Skeletal muscle cell (primary cell): ENCODE measurements at regions not wholly inside any gene's neighbourhood (a gene's known extent, or its start where the extent isn't known, plus 50 kb on each side); places are given as distances from the start of the nearest gene placed in this dataset.
"Not testable (repeated sequence)": the region's sequence is repeated elsewhere in the genome, so short reads cannot be mapped to it uniquely, and the experiment has no call there.

ENCODE experiments used
- DNase-seq: peaks from one replicate; pipeline ENCODE4 v3.0.0-alpha.2; 2010; ENCODE audit warnings: low read depth
- H3K4me3 ChIP-seq: 2 replicates; pipeline ENCODE4 v1.5.1; 2011; ENCODE audit warnings: low read depth, mild to moderate bottlenecking, control low read depth, low read length, moderate library complexity

DNA sequence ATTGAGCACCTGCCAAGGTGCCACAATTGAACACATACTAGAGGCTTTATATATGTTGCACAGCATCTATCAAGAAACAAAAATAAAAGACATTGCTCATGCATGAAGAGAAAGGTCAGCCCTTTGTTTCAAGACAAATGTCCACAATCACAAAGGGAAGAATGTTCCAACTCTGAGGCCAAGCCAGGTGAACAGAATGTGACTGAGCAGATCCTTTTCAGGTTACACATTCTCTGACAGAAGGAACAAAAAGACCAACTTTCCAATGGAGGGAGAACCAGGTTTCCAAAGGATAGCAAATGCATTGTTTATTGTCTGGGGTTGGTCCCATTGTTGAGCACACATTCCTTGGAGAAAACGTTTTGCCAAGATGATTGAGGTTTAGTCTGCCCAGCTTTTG, 50.2 kb upstream of the FAM174B start:
- no peak overlapping the region for H3K4me3 ChIP-seq
- no peak for DNase-seq

DNA sequence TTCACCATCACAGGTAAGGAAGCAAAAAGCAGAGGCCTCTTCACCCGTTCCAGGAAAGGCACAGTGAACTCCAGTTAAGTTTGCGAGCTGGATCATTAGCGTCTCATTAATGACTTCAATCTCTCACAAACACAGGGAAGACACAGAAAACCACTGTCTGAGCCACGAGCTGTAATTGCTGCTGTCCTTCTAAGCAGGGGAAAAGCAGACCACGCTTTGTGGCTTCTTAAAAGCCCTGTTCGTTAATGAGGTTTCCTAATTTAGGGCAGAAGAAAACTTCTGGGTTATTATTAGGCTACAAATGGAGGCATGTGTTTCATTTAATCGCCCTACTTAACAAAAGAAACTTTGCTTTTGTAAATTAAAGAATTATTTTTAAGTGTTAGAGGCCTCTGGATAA, 50.6 kb upstream of the FAM174B start:
- no peak overlapping the region for H3K4me3 ChIP-seq
- no peak for DNase-seq

DNA sequence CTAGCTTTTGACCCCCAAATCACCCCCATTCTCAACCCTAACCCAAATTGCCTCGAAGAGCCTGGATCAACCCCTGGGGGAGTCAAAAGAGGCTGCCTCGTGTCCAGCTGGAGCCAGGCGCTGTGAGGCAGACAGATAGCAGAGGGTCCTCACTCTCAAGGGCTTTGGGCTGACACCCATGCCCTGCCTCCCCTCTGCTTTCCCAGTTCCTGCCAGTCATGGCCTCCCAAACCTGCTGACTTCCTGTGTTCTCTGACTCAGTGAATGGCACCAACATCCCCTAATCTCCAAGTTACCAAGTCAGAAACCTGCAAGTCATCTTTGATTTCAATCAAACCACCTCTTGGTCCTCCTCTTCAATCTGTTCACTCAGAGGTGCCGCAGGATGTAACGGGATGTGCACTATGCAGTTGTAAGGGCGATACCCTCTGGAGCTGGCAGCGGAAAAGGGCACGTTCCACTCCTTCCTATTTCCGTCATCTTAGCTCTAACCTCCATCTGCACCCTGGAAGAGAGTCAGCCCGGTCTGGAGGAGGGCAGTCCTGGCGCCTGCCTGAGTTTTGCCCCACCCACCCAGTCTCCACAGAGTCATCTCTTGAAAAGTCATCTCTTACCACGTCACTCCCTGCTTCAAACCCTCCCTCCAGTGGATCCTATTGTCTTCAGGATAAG, 52.4 kb upstream of the FAM174B start:
- no peak for DNase-seq
- no peak overlapping the region for H3K4me3 ChIP-seq

DNA sequence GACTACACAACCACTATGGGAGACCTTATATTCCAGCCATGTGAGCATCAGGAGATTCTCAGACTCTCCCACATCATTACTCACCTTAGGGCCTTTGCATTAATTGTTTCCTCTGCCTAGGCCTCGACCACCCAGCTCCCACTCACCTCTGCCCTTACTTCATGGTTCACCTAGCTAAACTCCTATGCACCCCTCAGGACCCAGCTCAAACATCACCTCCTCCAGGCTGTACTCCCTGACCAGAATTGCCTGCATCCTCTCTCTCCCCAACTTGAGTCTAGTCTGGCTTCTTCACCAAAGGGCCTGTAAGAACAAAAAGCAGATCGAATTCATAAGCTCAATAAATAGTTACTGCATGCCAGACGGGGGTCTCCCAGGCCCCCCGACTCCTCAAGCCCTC, 53.1 kb upstream of the FAM174B start:
- no peak for DNase-seq
- H3K4me3 ChIP-seq: no peak overlapping the region

GRCh38 chr15:92709110-92709790, 53.7 kb upstream of the FAM174B start:
- no peak for DNase-seq
- H3K4me3 ChIP-seq: no peak overlapping the region

DNA sequence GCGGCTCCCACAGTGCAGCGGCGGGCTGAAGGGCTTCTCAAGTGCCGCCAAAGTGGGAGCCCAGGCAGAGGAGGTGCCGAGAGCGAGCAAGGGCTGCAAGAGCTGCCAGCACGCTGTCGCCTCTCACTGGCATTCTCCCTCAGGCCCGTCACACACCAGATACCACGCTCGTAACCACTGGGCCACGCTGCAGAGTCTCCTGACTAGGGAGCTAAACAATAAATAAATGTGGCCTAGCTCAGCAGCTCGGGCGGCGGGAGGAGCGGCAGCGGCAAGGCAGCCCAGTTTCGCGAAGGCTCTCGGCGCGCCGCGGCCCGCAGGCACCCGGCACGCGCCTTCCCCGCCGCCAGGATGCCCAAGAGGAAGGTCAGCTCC, 55.9 kb upstream of the FAM174B start:
- no peak overlapping the region for H3K4me3 ChIP-seq
- DNase-seq: no peak

GRCh38 chr15:92714077-92714476, 58.5 kb upstream of the FAM174B start:
- H3K4me3 ChIP-seq: peak overlapping the region; percentile 54
- no peak for DNase-seq

DNA sequence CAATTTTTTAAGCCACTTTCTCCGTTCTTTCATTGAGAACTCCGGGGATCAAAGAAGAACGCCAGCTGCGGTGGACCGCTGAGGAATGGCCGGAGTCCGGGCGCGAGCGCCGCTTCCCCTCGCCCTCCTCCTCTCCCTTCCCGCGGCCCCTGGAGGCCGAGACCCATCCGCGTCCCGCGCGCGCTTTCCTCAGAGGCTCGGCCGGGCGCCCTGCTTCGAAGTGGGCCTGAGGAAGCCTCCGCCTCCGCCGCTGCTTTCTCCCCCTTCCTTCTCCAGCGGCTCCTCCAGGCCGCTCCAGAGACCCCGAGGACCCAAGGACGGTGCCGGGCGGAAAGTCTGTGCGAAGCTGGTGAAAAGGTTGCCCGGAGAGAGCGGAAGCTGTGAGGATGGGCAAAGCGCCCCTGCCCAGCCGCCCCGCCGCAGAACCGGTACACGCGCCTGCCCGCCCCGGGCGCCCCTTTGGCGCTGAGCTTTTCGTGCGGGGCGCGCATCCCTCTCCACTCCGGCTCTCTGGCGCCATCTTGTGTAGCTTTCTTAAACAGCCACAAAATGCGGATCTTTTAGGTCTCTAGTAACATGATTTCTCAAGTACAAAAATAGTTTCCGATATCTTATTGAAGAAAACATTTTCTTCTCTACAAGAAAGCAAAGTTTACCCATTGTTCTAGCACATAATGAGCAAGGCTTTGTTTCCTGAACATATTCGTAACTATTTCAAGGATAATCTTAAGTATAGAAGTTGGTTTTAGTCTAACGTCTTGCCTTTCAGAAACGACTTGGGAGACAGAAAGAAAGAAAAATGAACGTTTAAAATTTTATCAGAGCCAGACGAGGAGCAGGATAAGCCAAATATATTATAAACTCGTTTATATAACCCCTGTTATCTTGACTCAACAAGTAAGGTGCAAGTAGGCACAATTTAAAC, 59.2 kb upstream of the FAM174B start:
- no peak for DNase-seq
- peak overlapping the region; percentile 54 for H3K4me3 ChIP-seq

DNA sequence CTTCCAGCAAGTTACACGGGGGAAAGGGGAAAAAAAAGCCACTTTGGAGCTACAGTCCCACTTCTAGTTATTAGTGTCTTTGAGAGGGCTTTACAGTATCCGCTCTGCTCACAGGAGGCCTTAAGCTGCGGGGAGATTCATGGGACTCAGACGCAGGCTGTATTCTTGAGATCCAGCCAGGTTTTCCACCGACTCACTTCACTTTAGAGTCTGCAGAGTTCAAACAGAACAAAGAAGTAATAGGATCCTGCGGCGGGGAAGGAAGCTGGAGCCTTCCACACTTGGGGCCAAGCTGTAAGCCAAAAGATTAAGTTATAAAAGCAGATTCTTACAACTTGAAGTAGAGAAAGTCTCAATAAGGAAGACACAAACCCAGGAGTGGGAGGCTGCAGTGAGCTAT, 60.2 kb upstream of the FAM174B start:
- DNase-seq: peak; percentile 36
- H3K4me3 ChIP-seq: no peak overlapping the region

GRCh38 chr15:92719021-92719420, 63.4 kb upstream of the FAM174B start:
- no peak for DNase-seq

DNA sequence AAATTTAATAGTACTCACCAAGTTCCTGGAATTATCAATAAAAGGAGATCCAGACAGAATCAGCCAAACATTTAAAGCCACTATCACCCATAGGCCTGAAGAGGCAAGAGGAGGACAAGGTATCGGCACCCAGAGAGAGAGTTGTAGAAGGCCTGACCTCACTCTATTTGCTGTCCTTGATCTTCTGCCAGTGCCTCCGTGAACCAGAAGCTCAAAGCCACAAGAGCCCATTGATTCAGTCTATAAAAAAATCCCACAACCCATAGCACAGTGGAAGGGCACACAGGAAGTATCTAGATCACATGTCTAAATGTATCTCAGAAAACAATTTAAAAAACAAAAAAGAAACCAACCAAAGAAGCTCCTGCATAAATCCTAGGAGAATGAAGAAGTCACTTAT, 68.6 kb upstream of the FAM174B start:
- H3K4me3 ChIP-seq: no peak overlapping the region
- DNase-seq: no peak

More at GRCh38 chr15:92719021-92719420, 63.4 kb upstream of the FAM174B start:
- no peak overlapping the region for H3K4me3 ChIP-seq

DNA sequence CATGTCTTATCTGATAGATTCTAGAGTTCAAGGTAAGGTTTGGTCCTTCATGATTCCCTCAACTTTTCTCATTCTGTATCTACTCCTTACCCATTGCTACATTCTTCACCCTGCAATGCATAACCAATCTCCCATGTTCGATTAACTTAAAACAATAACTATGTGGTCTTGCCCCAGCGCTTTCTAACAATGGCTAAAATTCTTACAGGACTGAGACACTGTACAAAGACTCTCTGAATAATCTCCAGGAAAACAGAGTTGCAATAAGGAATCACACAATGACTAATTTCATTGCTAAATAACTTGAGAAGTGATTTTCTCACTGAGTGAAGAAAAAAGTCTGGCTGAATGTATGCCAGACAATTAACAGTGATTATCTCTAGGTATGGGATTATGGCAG, 69.6 kb upstream of the FAM174B start:
- DNase-seq: no peak

DNA sequence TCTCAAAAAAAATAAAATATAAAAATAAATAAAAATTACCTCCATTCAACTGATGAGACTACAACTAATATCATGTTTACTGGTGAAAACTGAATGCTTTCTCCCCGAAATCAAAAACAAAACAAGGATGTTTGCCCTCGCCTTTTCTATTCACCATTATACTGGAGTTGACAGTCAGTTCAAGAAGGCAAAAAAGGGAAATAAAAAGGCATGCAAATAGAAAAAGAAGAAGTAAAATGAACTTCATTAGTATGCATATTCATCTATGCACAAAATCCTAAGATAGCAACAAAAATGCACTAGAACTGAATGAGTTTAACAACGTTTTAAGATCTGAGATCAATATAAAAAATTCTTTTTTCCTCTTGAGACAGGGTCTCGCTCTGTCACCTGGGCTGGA, 72.7 kb upstream of the FAM174B start:
- no peak overlapping the region for H3K4me3 ChIP-seq
- DNase-seq: no peak

More for the DNA sequence above, 69.6 kb upstream of the FAM174B start:
- H3K4me3 ChIP-seq: no peak overlapping the region

GRCh38 chr15:92733090-92733933, 77.7 kb upstream of the FAM174B start:
- DNase-seq: no peak
- peak overlapping the region; percentile 38 for H3K4me3 ChIP-seq

DNA sequence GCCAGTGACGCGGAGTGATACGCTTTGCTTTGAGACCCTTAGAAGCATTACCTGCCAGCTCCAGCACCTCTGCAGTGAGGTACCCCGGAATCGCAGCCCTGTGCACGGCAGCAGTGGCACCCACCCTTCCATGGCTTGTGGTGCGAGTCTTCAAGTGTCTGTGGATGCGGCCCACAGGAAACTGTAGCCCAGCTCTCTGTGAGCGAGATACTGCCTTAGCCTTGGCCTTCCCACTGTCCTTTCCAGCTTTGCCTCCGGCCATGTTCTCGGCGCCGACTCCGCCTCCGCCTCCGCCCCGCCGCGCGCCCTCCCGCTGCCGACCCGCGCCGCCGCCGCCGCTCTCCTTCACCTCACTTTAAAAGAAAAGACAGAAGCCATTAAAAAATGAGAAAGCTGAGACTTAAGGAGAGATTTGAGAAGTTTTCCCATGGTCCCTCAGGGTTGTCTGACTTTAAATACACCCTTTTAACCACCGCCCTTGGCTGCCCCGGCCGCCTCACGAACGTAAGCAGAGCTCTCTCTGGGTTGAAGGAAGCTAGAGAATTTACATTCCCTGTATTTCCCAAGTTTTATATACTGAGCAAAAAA, 78.5 kb upstream of the FAM174B start:
- H3K4me3 ChIP-seq: peak overlapping the region; percentile 38
- no peak for DNase-seq

DNA sequence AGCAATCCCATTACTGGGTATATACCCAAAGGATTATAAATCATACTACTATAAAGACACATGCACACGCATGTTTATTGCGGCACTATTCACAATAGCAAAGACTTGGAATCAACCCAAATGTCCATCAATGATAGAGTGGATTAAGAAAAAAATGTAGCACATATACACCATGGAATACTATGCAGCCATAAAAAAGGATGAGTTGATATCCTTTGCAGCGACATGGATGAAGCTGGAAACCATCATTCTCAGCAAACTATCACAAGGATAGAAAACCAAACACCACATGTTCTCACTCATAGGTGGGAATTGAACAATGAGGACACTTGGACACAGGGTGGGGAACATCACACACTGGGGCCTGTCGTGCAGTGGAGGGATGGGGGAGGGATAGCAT, 83.7 kb upstream of the FAM174B start:
- not testable (repeated sequence) for H3K4me3 ChIP-seq, DNase-seq

DNA sequence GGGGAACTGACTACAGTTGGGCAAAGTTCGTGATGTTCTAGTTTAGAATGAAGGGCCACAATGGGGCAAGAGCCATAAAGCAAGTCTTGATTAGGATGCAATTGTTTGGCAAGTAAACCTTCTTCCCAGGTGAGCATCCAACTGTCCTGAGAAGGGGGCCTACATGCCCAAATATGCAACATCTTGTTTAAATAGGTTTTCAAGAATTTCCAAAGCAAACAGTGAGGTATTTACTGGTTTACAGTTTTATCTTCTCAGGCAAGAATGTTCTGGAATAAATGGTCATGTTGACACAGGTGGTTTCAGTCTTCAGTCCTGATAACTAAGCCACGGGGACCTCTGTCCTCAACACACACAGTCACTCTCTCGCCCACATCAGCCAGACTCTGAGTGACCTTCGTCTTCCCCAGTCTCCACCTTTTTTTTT, 90.3 kb upstream of the FAM174B start:
- no peak for DNase-seq
- no peak overlapping the region for H3K4me3 ChIP-seq

- no peak for DNase-seq
- H3K4me3 ChIP-seq: no peak overlapping the region
Observed at GRCh38 chr15:92747047-92747446, 91.5 kb upstream of the FAM174B start.

- no peak for DNase-seq
Observed at GRCh38 chr15:92749216-92749615, 93.6 kb upstream of the FAM174B start.

More at GRCh38 chr15:92749216-92749615, 93.6 kb upstream of the FAM174B start:
- no peak overlapping the region for H3K4me3 ChIP-seq
